HG03066 (cell line): ENCODE measurements at regions not wholly inside any gene's neighbourhood (a gene's known extent, or its start where the extent isn't known, plus 50 kb on each side); places are given as distances from the start of the nearest gene placed in this dataset.
A peak's percentile ranks its signal among the peaks of the same experiment; 100 is the strongest.
"Not testable (repeated sequence)": the region's sequence is repeated elsewhere in the genome, so short reads cannot be mapped to it uniquely, and the experiment has no call there.

Source experiments
- ATAC-seq: cut with Tn5 transposase; IDR thresholded peaks from one replicate; pipeline ENCODE4 v1.9.1; 2021; ENCODE audit warnings: low read depth; ENCODE audit not compliant: unreplicated experiment

DNA sequence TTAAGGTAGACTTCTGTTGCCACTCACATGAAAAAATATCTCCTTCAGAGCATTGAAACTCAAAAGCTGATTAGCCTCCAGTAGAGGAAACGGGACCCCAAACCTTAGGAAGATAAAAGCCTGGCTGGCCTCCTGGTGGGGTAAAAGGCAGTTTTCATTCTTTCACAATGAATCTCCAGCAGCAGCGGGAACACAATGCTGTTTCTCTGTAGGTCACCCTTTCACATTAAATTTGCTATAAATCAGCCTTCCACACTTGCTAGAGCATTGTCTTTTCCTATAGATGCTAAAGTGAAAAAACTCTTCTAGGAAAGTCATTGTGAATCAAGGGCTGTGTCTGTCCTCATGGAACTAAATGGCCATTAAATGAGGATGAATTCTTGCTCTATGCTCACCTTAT lies 207.3 kb upstream of the MAGEB2 start:
- no peak for ATAC-seq

DNA sequence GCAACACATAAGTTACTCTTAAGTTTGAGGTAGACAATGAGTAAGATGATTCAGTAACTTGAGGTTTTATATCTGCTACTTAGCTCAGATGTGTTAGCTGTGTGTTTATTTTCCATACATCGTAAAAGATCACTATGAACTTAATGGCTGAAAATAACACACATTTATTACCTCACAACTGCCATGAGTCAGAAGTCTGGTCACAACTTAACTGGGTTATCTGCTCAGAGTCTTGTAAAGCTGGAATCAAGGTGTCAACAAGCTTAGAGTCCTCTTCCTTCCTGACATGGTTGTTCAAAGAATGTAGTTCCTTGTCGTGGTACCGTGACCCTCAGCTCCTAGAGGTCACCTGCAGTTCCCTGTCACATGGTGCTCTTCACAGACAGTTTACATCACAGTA lies 204.9 kb upstream of the MAGEB2 start:
- no peak for ATAC-seq

DNA sequence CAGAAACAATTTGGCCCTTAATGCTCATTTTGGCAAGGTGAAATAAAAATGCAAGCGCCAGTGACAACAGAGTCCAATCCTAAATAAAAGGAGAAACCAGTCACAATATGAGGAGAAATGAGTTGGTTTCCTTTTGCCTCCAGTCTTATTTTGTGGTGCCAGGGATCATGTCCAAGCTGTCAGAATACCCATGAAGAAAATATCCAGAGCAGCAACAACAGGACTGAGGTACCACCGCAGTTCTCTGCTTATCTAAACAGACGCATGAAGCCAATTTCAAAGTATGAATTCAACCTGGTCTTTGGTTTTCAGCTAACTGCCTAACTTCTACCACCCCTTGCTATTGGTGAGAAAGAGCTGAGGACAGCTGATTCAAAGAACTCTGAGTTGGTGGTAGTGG lies 199.9 kb upstream of the MAGEB2 start:
- no peak for ATAC-seq

- no peak for ATAC-seq
Observed at GRCh38 chrX:30027636-30028035, 187.7 kb upstream of the MAGEB2 start.

DNA sequence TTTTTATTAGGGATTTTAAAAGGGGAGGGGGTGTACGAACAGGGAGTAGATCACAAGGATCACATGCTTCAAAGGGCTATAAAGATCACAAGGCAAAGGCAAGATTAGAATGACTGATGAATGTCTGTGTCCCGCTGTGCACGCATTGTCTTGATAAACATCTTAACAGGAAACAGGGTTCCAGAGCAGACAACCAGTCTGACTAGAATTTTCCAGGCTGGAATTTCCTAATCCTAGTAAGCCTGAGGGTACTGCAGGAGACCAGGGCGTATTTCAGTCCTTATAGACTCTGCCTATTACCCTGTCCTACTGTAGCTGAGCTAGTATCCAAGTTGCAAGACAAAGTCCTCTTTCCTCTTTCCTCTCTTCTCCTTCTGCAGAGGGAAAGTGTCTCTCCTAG lies 179.0 kb upstream of the MAGEB2 start:
- ATAC-seq = not testable (repeated sequence)

DNA sequence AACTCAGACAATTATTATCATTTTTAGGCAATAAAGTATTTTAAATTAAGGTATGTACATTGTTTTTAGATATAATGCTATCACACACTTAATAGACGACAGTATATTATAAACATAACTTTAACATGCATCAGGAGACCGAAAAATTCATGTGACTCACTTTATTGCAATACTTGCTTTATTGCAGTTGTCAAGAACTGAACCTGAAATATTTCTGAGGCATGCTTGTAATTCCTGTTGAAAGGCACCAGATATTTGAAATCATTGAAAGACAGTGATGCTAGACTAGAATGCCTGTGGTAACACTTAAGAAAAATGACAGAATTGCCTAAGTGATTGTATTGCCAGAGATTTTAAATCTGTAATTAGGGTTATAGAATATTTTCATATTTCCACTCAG lies 175.6 kb upstream of the MAGEB2 start:
- no peak for ATAC-seq

DNA sequence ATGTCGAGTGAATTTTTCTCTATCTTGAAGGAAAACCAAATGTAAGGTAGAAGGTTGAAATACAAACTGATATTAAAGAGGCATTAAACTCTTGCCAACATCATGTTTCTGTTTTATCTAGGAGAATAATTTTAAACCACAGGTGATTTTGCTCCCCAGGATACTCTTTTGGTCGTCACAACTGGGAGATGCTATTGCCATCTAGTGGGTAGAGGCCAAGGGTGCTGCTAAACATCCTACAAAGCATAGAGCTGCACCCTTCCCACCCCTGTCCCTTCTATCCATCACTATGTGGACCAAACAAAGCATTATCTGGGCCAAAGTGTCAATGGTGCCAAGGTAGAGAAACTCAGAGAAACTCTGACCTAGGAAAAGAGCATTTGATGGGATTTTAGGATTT lies 154.6 kb upstream of the MAGEB2 start:
- ATAC-seq = no peak

DNA sequence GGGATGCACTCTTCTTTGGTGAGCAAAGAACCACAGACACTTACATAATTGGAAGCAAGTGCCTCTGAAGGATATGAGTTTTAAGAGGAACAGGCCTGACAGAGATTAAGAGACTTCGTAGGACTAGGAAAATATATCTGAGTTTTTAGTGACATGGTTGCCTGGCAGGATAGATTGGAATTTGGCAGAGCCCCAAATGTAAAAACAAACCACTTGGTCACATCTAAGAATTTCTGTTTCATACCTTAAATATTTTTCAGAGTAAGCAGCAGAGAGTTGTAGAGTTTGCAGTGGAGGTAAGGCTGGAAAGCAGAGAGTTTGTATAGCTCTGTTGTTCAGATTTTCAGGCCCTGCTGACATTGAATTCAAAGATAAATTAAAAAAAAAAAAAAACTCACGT lies 150.1 kb upstream of the MAGEB2 start:
- no peak for ATAC-seq

DNA sequence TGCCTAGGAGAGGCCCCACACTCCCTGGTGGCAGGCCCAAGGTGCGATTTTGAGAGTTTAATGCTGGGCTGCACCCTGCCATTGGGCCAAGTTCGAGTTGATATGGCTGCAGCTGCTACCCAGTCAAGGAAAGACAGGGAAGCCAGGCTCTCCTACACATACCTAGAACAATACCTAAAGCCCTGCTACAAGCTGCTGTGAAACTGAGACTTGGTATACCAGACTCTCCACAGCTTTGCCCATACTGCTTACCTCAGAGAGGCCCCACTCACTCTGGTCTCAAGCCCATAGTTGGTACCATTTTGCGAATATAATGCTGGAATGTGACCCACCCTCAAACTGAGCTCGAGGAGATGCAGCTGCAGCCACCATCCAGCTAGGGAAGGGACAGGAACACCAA lies 147.7 kb upstream of the MAGEB2 start:
- no peak for ATAC-seq

DNA sequence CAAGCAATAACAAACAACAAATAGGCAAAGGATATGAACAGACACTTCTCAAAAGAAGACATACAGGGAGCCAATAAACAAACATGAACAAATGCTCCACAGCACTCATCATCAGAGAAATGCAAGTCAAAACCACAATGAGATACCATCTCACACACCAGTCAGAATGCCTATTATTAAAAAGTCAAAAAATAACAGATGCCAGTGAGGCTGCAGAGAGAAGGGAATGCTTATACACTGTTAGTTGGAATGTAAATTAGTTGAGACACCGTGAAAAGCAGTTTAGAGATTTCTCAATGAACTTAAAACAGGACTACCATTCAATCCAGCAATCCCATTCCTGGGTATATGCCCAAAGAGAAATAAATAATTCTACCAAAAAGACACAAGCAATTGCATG lies 129.8 kb upstream of the MAGEB2 start:
- ATAC-seq = no peak

DNA sequence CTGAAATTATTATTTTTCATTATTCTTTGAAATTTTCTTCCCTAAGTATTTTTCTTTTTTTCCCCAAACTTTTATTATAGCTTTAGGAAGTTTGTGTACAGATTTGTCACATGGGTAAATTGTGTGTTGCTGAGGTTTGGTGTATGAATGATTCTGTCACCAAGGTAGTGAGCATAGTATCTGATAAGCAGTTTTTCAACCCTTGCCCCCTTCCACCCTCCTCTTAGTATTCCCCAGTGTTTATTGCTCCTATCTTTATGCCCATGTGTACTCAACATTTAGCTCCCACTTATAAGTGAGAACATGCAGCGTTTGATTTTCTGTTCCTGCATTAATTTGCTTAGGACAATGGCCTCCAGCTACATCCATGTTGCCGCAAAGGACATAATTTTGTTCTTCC lies 103.9 kb upstream of the MAGEB2 start:
- no peak for ATAC-seq

GRCh38 chrX:30141966-30142365 lies 73.4 kb upstream of the MAGEB2 start:
- peak; percentile 84 for ATAC-seq

DNA sequence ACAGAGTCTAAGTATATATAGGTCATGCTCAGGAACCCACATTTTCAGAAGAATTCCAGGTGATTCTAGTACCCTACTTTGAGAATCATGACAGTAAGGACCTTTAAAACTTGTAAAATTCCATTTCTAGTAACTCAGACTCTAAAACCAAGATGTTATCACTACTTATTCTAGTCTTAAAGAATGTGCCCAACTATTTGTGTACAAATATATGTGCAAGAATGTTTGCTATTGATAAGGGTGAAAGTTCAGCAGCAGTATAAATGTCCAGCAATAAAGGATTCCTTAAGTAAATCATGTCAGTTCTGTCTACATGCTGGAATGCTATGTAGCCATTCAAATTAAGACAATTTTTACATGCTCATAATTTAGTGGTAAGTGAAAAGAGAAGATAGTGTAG lies 71.1 kb upstream of the MAGEB2 start:
- no peak for ATAC-seq

GRCh38 chrX:30144971-30145731 lies 70.2 kb upstream of the MAGEB2 start:
- no peak for ATAC-seq

- no peak for ATAC-seq
Observed at GRCh38 chrX:30147996-30148643, 67.2 kb upstream of the MAGEB2 start.

GRCh38 chrX:30149206-30149605 lies 66.2 kb upstream of the MAGEB2 start:
- ATAC-seq = not testable (repeated sequence)

DNA sequence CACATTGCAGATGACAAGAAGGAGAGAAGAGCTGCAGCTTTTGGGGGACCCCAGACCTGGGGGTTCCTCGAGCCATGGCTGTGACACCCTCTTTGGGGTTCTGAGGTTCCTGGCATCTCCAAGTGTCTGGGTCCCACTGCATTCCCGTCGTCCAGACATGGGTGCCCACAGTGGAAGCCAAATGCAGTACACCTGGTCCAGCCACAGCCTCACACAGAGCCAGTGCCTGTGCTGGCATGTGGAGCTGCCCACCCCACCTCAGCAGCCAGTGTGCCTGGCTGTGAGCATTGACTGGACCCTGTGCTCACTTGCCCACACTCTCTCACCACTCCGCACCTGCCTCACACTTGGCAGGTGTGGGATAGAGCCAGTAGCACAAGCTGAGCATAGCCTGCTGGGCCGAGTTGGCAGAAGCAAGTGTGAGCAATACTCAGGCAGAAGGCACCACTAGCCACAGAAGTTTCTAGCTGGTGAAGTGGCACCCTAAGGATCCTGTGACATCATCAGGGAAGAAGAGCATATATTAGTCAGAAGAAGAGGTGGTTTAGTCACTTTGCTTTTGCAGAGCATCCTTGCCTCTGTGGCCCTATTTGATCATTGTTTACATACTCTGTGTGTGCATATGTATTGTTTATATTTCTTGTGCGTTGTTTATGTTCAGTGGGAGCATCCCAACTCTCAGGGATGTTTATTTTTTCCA lies 65.0 kb upstream of the MAGEB2 start:
- ATAC-seq = no peak

- ATAC-seq = no peak
Observed at GRCh38 chrX:30151964-30152363, 63.4 kb upstream of the MAGEB2 start.

DNA sequence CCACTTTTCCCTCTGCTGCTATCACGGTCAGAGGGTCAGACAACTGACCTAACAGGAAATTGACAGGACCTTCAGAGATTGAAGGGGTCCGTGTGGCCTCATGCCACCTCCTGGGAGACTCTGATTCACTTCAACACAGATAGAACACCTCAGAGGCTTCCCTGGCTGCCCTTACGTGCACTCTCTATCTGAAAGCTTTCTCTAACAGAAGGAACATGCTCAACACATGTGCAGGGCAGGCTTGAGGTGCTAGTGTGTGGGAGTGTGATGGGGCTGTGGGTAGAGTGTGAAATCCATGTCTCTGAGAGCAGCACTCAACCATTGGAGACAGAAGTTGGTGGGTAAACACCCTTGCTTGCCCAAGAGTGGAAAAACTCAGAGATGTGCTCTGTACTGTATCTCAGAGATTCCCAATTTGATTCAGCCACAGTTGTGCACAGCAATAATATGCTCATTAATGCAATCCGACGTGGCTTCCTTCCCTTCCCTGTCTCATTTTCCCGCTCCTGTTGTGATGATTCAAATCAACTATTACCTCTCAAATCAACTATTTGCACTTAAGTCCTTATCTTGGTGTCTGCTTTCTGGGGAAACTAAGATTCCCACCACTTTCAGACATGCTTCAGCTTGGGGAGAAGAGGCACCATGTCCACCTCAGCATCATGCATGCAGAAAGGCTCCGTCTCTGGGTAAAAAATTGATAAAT lies 62.0 kb upstream of the MAGEB2 start:
- no peak for ATAC-seq

GRCh38 chrX:30153881-30154260 lies 61.5 kb upstream of the MAGEB2 start:
- no peak for ATAC-seq

DNA sequence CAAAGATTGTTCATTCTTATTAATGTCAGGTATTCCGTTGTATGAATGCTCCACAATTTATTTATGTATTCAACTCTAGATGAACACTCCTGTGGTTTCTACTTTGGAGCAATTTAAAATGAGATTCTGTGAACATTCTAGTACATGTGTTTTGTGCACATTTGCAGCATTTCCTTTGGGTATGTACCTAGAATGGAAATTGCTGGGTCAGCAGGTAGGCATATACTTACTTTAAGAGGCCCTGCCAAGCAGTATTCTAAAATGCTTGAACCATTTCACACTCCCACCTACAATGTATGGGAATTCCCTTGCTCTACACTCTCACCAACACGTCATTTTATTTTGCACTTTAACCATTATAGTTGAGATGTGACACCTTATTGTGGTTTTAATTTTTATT lies 59.4 kb upstream of the MAGEB2 start:
- no peak for ATAC-seq
